ENCODE measurements at regions not wholly inside any gene's neighbourhood (a gene's known extent, or its start where the extent isn't known, plus 50 kb on each side); places are given as distances from the start of the nearest gene placed in this dataset.

- Histone ChIP-seq H4K20me1 (ENCODE audit: insufficient read depth, low read length) (no peaks in the 10 kb centered on the region), H3K4me1 (ENCODE audit: low read length) (no peaks in the 10 kb centered on the region), H3K27ac (ENCODE audit: low read length) (no peak overlapping the region), H3K4me2 (ENCODE audit: low read length) (no peak overlapping the region), H3K79me2 (ENCODE audit: low read length) (no peaks in the 10 kb centered on the region), H3K9me3 (ENCODE audit: insufficient read depth, low read length) (no peaks in the 10 kb centered on the region), H2AFZ (ENCODE audit: low read depth, low read length) (no peak overlapping the region), H3K27me3 (ENCODE audit: low read depth, low read length) (no peaks in the 10 kb centered on the region), H3K4me3 (ENCODE audit: low read length) (no peak overlapping the region), H3K36me3 (replicated peaks; ENCODE audit: low read depth, low read length) (no peaks in the 10 kb centered on the region), H3K9ac (ENCODE audit: low read length) (no peak overlapping the region)
- TF ChIP-seq CTCF (IDR thresholded peaks at IDR 0.05; ENCODE audit: low read depth, low read length) (no peak), EZH2phosphoT487 (IDR thresholded peaks at IDR 0.05; ENCODE audit: low read depth) (no peak)
Observed at GRCh38 chr7:57354679-57355338, 95.2 kb upstream of the ZNF716 start.

GRCh38 chr7:57361406-57361805 is 88.6 kb upstream of the ZNF716 start:
- H3K9me3 ChIP-seq (ENCODE audit: insufficient read depth, low read length): no peaks in the 10 kb centered on the region
- no peaks in the 10 kb centered on the region for H3K4me1 ChIP-seq (ENCODE audit: low read length)
- H3K4me2 ChIP-seq (ENCODE audit: low read length): no peak overlapping the region
- no peak overlapping the region for H3K27ac ChIP-seq (ENCODE audit: low read length)
- H3K4me3 ChIP-seq (ENCODE audit: low read length): no peak overlapping the region
- H2AFZ ChIP-seq (ENCODE audit: low read depth, low read length): no peak overlapping the region
- no peaks in the 10 kb centered on the region for H3K36me3 ChIP-seq (replicated peaks; ENCODE audit: low read depth, low read length)
- no peak overlapping the region for H3K9ac ChIP-seq (ENCODE audit: low read length)
- no peaks in the 10 kb centered on the region for H3K27me3 ChIP-seq (ENCODE audit: low read depth, low read length)
- no peaks in the 10 kb centered on the region for H4K20me1 ChIP-seq (ENCODE audit: insufficient read depth, low read length)
- no peaks in the 10 kb centered on the region for H3K79me2 ChIP-seq (ENCODE audit: low read length)
- TF ChIP-seq CTCF (IDR thresholded peaks at IDR 0.05; ENCODE audit: low read depth, low read length) (no peak), EZH2phosphoT487 (IDR thresholded peaks at IDR 0.05; ENCODE audit: low read depth) (no peak)

GRCh38 chr7:57362868-57363267 is 87.1 kb upstream of the ZNF716 start:
- Histone ChIP-seq H3K9ac (ENCODE audit: low read length) (no peak overlapping the region), H3K27ac (ENCODE audit: low read length) (no peak overlapping the region), H3K79me2 (ENCODE audit: low read length) (no peaks in the 10 kb centered on the region), H3K4me3 (ENCODE audit: low read length) (no peak overlapping the region), H4K20me1 (ENCODE audit: insufficient read depth, low read length) (no peaks in the 10 kb centered on the region), H3K36me3 (replicated peaks; ENCODE audit: low read depth, low read length) (no peaks in the 10 kb centered on the region), H3K4me1 (ENCODE audit: low read length) (no peaks in the 10 kb centered on the region), H2AFZ (ENCODE audit: low read depth, low read length) (no peak overlapping the region), H3K9me3 (ENCODE audit: insufficient read depth, low read length) (no peaks in the 10 kb centered on the region), H3K27me3 (ENCODE audit: low read depth, low read length) (no peaks in the 10 kb centered on the region), H3K4me2 (ENCODE audit: low read length) (no peak overlapping the region)
- TF ChIP-seq EZH2phosphoT487 (IDR thresholded peaks at IDR 0.05; ENCODE audit: low read depth): no peak
- no peak for TF ChIP-seq CTCF (IDR thresholded peaks at IDR 0.05; ENCODE audit: low read depth, low read length)

- TF ChIP-seq CTCF (IDR thresholded peaks at IDR 0.05; ENCODE audit: low read depth, low read length) (no peak), EZH2phosphoT487 (IDR thresholded peaks at IDR 0.05; ENCODE audit: low read depth) (no peak)
- Histone ChIP-seq H3K79me2 (ENCODE audit: low read length) (no peaks in the 10 kb centered on the region), H3K9ac (ENCODE audit: low read length) (no peak overlapping the region), H3K4me3 (ENCODE audit: low read length) (no peak overlapping the region), H3K4me1 (ENCODE audit: low read length) (no peaks in the 10 kb centered on the region), H2AFZ (ENCODE audit: low read depth, low read length) (no peak overlapping the region), H3K36me3 (replicated peaks; ENCODE audit: low read depth, low read length) (no peaks in the 10 kb centered on the region), H3K27me3 (ENCODE audit: low read depth, low read length) (no peaks in the 10 kb centered on the region), H3K9me3 (ENCODE audit: insufficient read depth, low read length) (no peaks in the 10 kb centered on the region), H3K27ac (ENCODE audit: low read length) (no peak overlapping the region), H3K4me2 (ENCODE audit: low read length) (no peak overlapping the region), H4K20me1 (ENCODE audit: insufficient read depth, low read length) (no peaks in the 10 kb centered on the region)
Observed at GRCh38 chr7:57363321-57363720, 86.7 kb upstream of the ZNF716 start.

Data from OCI-LY3 (cell line).